GM21528 (cell line): ENCODE measurements at regions not wholly inside any gene's neighbourhood (a gene's known extent, or its start where the extent isn't known, plus 50 kb on each side); places are given as distances from the start of the nearest gene placed in this dataset.

Experiments
- ATAC-seq: cut with Tn5 transposase; IDR thresholded peaks from one replicate; pipeline ENCODE4 v1.9.1; 2021; ENCODE audit warnings: mild to moderate bottlenecking, moderate library complexity; ENCODE audit not compliant: unreplicated experiment, low FRiP score

GRCh38 chr2:220240641-220241040 lies 613.2 kb downstream of the SLC4A3 start:
- no peak for ATAC-seq

- ATAC-seq = no peak
Observed at GRCh38 chr2:220241423-220241822, 614.0 kb downstream of the SLC4A3 start.

- ATAC-seq = no peak
Observed at GRCh38 chr2:220243571-220243970, 616.1 kb downstream of the SLC4A3 start.

- ATAC-seq = no peak
Observed at GRCh38 chr2:220246386-220246785, 619.0 kb downstream of the SLC4A3 start.

- ATAC-seq = no peak
Observed at GRCh38 chr2:220247588-220248350, 620.3 kb downstream of the SLC4A3 start.

- no peak for ATAC-seq
Observed at GRCh38 chr2:220259662-220260061, 632.2 kb downstream of the SLC4A3 start.

- no peak for ATAC-seq
Observed at GRCh38 chr2:220263300-220263699, 635.9 kb downstream of the SLC4A3 start.

GRCh38 chr2:220269367-220269766 lies 641.9 kb downstream of the SLC4A3 start:
- ATAC-seq = no peak

GRCh38 chr2:220270481-220271070 lies 643.1 kb downstream of the SLC4A3 start:
- no peak for ATAC-seq

GRCh38 chr2:220272656-220273055 lies 645.2 kb downstream of the SLC4A3 start:
- no peak for ATAC-seq

GRCh38 chr2:220273082-220273481 lies 645.7 kb downstream of the SLC4A3 start:
- ATAC-seq = no peak

GRCh38 chr2:220275454-220275853 lies 648.0 kb downstream of the SLC4A3 start:
- no peak for ATAC-seq

- no peak for ATAC-seq
Observed at GRCh38 chr2:220276741-220277444, 649.5 kb downstream of the SLC4A3 start.

- ATAC-seq = no peak
Observed at GRCh38 chr2:220277445-220277975, 650.1 kb downstream of the SLC4A3 start.

GRCh38 chr2:220278022-220278421 lies 650.6 kb downstream of the SLC4A3 start:
- ATAC-seq = no peak

GRCh38 chr2:220279372-220279771 lies 651.9 kb downstream of the SLC4A3 start:
- ATAC-seq = no peak

- no peak for ATAC-seq
Observed at GRCh38 chr2:220279840-220280239, 652.4 kb downstream of the SLC4A3 start.

- ATAC-seq = no peak
Observed at GRCh38 chr2:220280736-220281135, 653.3 kb downstream of the SLC4A3 start.

- ATAC-seq = no peak
Observed at GRCh38 chr2:220281771-220282170, 654.3 kb downstream of the SLC4A3 start.

GRCh38 chr2:220282236-220282635 lies 654.8 kb downstream of the SLC4A3 start:
- ATAC-seq = no peak

GRCh38 chr2:220293966-220294365 lies 666.5 kb downstream of the SLC4A3 start:
- no peak for ATAC-seq
